NCI-H2227 treated with DMSO at 0.1 percent for 48 hours (cell line): ENCODE measurements at regions not wholly inside any gene's neighbourhood (a gene's known extent, or its start where the extent isn't known, plus 50 kb on each side); places are given as distances from the start of the nearest gene placed in this dataset.
"Not testable (repeated sequence)": the region's sequence is repeated elsewhere in the genome, so short reads cannot be mapped to it uniquely, and the experiment has no call there.

Experiments used
- DNase-seq: peaks from one replicate; lab custom pipeline; 2025; lab: John Stamatoyannopoulos, UW

GRCh38 chr6:81126150-81126549 lies 626.3 kb downstream of the TENT5A start:
- DNase-seq: no peak

- DNase-seq: no peak
Observed at GRCh38 chr6:81120280-81120679, 632.2 kb downstream of the TENT5A start.

- DNase-seq: no peak
Observed at GRCh38 chr6:81105998-81106397, 646.5 kb downstream of the TENT5A start.

- no peak for DNase-seq
Observed at GRCh38 chr6:81098109-81098814, 654.2 kb downstream of the TENT5A start.

- not testable (repeated sequence) for DNase-seq
Observed at GRCh38 chr6:81096464-81096863, 656.0 kb downstream of the TENT5A start.

- DNase-seq: no peak
Observed at GRCh38 chr6:81093051-81093450, 659.4 kb downstream of the TENT5A start.

GRCh38 chr6:81088145-81088544 lies 664.3 kb downstream of the TENT5A start:
- DNase-seq: no peak

- no peak for DNase-seq
Observed at GRCh38 chr6:81086991-81087390, 665.5 kb downstream of the TENT5A start.

- no peak for DNase-seq
Observed at GRCh38 chr6:81085431-81085790, 667.1 kb downstream of the TENT5A start.

GRCh38 chr6:81084776-81085430 lies 667.6 kb downstream of the TENT5A start:
- DNase-seq: no peak

GRCh38 chr6:81075974-81076373 lies 676.5 kb downstream of the TENT5A start:
- no peak for DNase-seq

- no peak for DNase-seq
Observed at GRCh38 chr6:81073318-81073717, 679.2 kb downstream of the TENT5A start.

- DNase-seq: no peak
Observed at GRCh38 chr6:81071121-81071520, 681.4 kb downstream of the TENT5A start.

- DNase-seq: no peak
Observed at GRCh38 chr6:81067057-81067456, 685.4 kb downstream of the TENT5A start.

- DNase-seq: no peak
Observed at GRCh38 chr6:81063891-81064290, 688.6 kb downstream of the TENT5A start.

- no peak for DNase-seq
Observed at GRCh38 chr6:81054036-81054435, 698.4 kb downstream of the TENT5A start.

- DNase-seq: no peak
Observed at GRCh38 chr6:81051952-81052351, 700.5 kb downstream of the TENT5A start.

- DNase-seq: no peak
Observed at GRCh38 chr6:81049425-81050042, 702.9 kb downstream of the TENT5A start.

- DNase-seq: no peak
Observed at GRCh38 chr6:81031416-81031815, 721.1 kb downstream of the TENT5A start.

- no peak for DNase-seq
Observed at GRCh38 chr6:81026041-81026553, 726.4 kb downstream of the TENT5A start.

GRCh38 chr6:81023709-81024108 lies 728.8 kb downstream of the TENT5A start:
- no peak for DNase-seq

- DNase-seq: no peak
Observed at GRCh38 chr6:81023007-81023582, 729.4 kb downstream of the TENT5A start.

GRCh38 chr6:81017586-81017985 lies 734.9 kb downstream of the TENT5A start:
- DNase-seq: not testable (repeated sequence)
